ENCODE measurements at regions not wholly inside any gene's neighbourhood (a gene's known extent, or its start where the extent isn't known, plus 50 kb on each side); places are given as distances from the start of the nearest gene placed in this dataset.

DNA sequence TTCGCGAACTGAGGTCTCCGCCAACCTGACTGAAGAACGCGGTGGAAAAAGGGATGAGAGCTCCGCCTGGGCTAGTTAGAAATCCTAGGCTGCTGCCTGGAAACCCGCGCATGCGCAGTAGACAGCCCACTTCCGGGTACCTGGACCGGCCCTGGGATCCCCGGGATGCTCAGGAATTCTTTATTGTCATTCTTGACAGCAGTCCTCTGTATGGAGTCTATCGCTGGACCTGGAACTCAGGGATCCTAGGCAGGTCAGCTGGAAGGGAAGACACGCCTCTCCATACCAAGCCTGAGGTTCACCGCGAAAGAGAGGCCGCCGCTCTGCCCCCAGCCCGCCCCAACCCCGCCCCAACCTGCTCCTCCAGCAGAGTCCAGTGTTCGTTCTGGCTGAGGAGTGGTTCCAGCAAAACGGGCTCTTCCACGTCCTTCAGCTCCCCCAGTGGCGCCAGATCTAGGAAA, 1379.2 kb upstream of the DEFB115 start:
- Histone ChIP-seq H3K9me1 (ENCODE audit: control insufficient read depth, insufficient read depth, low read length) (no peaks in the 10 kb centered on the region), H3K27me3 (ENCODE audit: control insufficient read depth in 2 of 2, insufficient read depth in 2 of 2, low read length in 2 of 2) (no peaks in the 10 kb centered on the region), H3K9me3 (replicated peaks; ENCODE audit: control insufficient read depth, insufficient read depth, low read depth, low read length) (peaks cover 3% of the 10 kb centered on the region; the same call in 1 of the 2 replicates), H3K4me3 (peak overlapping the region; percentile 17), H2AFZ (ENCODE audit: low read depth, low read length) (peak overlapping the region; percentile 18; the same call in 1 of the 2 replicates), H3K36me3 (ENCODE audit: control insufficient read depth, insufficient read depth, low read length) (no peaks in the 10 kb centered on the region), H4K20me1 (replicated peaks; ENCODE audit: control insufficient read depth, insufficient read depth, low read length) (no peaks in the 10 kb centered on the region), H3K4me2 (ENCODE audit: insufficient read depth, low read length) (peak overlapping the region; percentile 56), H3K4me1 (replicated peaks in 1 of 2; ENCODE audit: control insufficient read depth in 2 of 2, insufficient read depth in 2 of 2, low read length in 2 of 2) (peaks cover 2 to 27% of the 10 kb centered on the region in 2 experiments; a peak in 3 of 5 replicates), H3K27ac (ENCODE audit: extremely low read depth, low read depth, low read length) (no peak overlapping the region), H3K9ac (ENCODE audit: insufficient read depth in 1 of 2, low read depth in 2 of 2, low read length in 2 of 2) (no peak overlapping the region), H3K79me2 (ENCODE audit: control insufficient read depth, insufficient read depth, low read length) (peaks cover 3% of the 10 kb centered on the region; the same call in 1 of the 3 replicates)
- CTCF ChIA-PET (ENCODE audit: low intra/inter-chr PET ratio) = no interaction called here
- in situ Hi-C loops (cut with MboI) = loop anchor here (5.0 kb wide), 2 partner anchors 756 to 934 kb away; no protein-coding TSS in a partner anchor
- TF ChIP-seq BMI1 (IDR thresholded peaks at IDR 0.05; ENCODE audit: low read length) (no peak), RBFOX2 (IDR thresholded peaks at IDR 0.05; ENCODE audit: low read depth, low read length) (peak; percentile 17; the same call in 1 of the 2 replicates), GTF2A2 (tag; IDR thresholded peaks at IDR 0.05) (no peak), POLR2G (IDR thresholded peaks at IDR 0.05; ENCODE audit: low read depth, low read length) (0 out of 2 replicates have a peak, but pooled peaks have one; percentile 38), NRF1 (conservative IDR thresholded peaks at IDR 0.05 in 1 of 2, IDR thresholded peaks at IDR 0.05 in 1 of 2) (peak; percentile 82 to 84)
- intact Hi-C loops (cut with micrococcal nuclease) = no loop called here
- ATAC-seq = peak; percentile 85
- POLR2A ChIA-PET = interaction anchor here (0.7 kb wide), 1 partner anchor 933 kb away, joined by 4 read pairs; no protein-coding TSS in a partner anchor
- 37% methylated on average over 24 of the region's 24 CpGs for WGBS (ENCODE audit: insufficient coverage, low coverage, missing lambda C conversion rate)
- DNase-seq (ENCODE audit: extremely low read depth in 1 of 4, low spot score in 3 of 4) = peak in 3 of 4 experiments; percentile 27 to 91 (median 37)
- FAIRE-seq = no peak
- no TSS peak for BruUV-seq (replicated peaks)
